Caco-2 (cell line): ENCODE measurements at regions not wholly inside any gene's neighbourhood (a gene's known extent, or its start where the extent isn't known, plus 50 kb on each side); places are given as distances from the start of the nearest gene placed in this dataset.

Experiments used
- BruUV-seq: library from RNA; stranded (reverse); fragments of 400-500 nt; replicated peaks from 2 replicates; lab custom pipeline; 2021; lab: Mats Ljungman, UMichigan
- CTCF ChIA-PET: fragments of 300-600 bp; sonication (Branson Sonifier 250); formaldehyde crosslinking; loops from one replicate; lab custom pipeline; 2022; ENCODE audit warnings: antibody characterized with exemption; lab: Charles Lee
- POLR2A ChIA-PET: fragments of 300-600 bp; sonication (Branson Sonifier 250); formaldehyde crosslinking; loops from one replicate; lab custom pipeline; 2022; ENCODE audit warnings: antibody characterized with exemption; lab: Charles Lee
- DNase-seq, 2 experiments: peaks; one replicate each; pipeline versions ENCODE4 v3.0.0 to v3.0.0-alpha.2; 2020 to 2022
- H3K27me3 ChIP-seq: replicated peaks from 2 replicates; pipeline ENCODE4 v1.6.0; 2011; ENCODE audit warnings: low read length; ENCODE audit not compliant: control insufficient read depth, insufficient read depth
- H3K36me3 ChIP-seq: 2 replicates; pipeline ENCODE4 v1.5.1; 2011; ENCODE audit warnings: low read length; ENCODE audit not compliant: control insufficient read depth, insufficient read depth
- H3K4me1 ChIP-seq: fragments of 250-450 bp; sonication (Bioruptor Pico); 2 replicates; pipeline ENCODE4 v1.5.1; 2020; ENCODE audit warnings: mild to moderate bottlenecking
- H3K4me3 ChIP-seq: 2 replicates; pipeline ENCODE4 v1.5.1; 2011; ENCODE audit warnings: low read depth, mild to moderate bottlenecking, control low read depth, low read length
- H3K9me3 ChIP-seq: fragments of 250-450 bp; sonication (Bioruptor Pico); 2 replicates; pipeline ENCODE4 v1.5.1; 2020; ENCODE audit warnings: mild to moderate bottlenecking, moderate library complexity
- H3K27ac Mint-ChIP-seq: one replicate; pipeline ENCODE4 v1.8.0; 2022; ENCODE audit warnings: mixed read lengths; ENCODE audit not compliant: unreplicated experiment
- H3K27me3 Mint-ChIP-seq: one replicate; pipeline ENCODE4 v1.8.0; 2022; ENCODE audit warnings: mixed read lengths; ENCODE audit not compliant: insufficient read depth, unreplicated experiment
- H3K36me3 Mint-ChIP-seq: one replicate; pipeline ENCODE4 v1.8.0; 2022; ENCODE audit warnings: mild to moderate bottlenecking, mixed read lengths; ENCODE audit not compliant: insufficient read depth, unreplicated experiment
- H3K4me1 Mint-ChIP-seq: one replicate; pipeline ENCODE4 v1.8.0; 2022; ENCODE audit warnings: low read depth, mixed read lengths; ENCODE audit not compliant: unreplicated experiment
- H3K4me3 Mint-ChIP-seq: one replicate; pipeline ENCODE4 v1.8.0; 2022; ENCODE audit warnings: mild to moderate bottlenecking, moderate library complexity, mixed read lengths; ENCODE audit not compliant: unreplicated experiment
- H3K9me3 Mint-ChIP-seq: one replicate; pipeline ENCODE4 v1.8.0; 2022; ENCODE audit warnings: mixed read lengths; ENCODE audit not compliant: unreplicated experiment
- intact Hi-C: fragments of 100-400 bp; cut with micrococcal nuclease; formaldehyde crosslinking; loops from one replicate; pipeline ENCODE4 v1.10.0; 2022; ENCODE audit not compliant: unreplicated experiment
- TF ChIP-seq, protein P1 (sequence below), 2 experiments: fragments of 200-600 bp in 1 of 2; IDR thresholded peaks; 1 replicate in 1 of 2; 2 replicates in 1 of 2; pipeline versions ENCODE4 v1.5.1 to v1.8.0; 2011 to 2022; ENCODE audit warnings: antibody characterized with exemption in 1 of 2, control low read depth in 1 of 2, inconsistent platforms in 1 of 2, low read depth in 1 of 2, low read length in 1 of 2, mild to moderate bottlenecking in 1 of 2, moderate library complexity in 1 of 2; ENCODE audit not compliant: insufficient read depth in 1 of 2, severe bottlenecking in 1 of 2, unreplicated experiment in 1 of 2

DNA sequence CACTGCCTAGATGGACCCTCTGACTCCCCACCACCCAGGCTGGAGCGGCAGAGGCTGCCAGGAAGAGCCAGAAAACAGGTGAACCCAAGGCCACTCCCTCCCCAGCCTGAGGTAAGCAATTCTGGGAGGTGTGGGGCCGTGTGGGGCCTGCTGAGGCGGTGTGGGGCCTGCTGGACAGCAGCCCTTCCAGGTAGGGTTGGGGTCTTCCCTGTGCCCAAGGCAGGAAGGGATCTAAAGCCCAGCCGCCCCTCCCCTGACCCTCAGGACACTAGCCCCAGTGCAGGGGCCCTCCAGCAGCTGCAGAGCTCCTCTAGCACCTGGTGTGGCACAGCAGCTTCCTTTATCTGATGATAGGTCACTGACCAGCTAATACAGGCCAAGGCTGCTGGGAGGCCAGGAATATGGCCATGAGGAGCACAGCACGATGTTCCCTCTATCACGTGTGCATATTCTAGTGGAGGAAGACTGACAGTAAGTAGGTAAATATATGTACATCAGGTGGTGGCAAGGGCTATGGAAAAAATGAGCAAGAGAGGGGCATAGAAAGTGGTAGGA lies 86.9 kb downstream of the IER5 start:
- Mint-ChIP-seq H3K4me3 (no peak overlapping the region), H3K36me3 (no peaks in the 10 kb centered on the region), H3K9me3 (peaks cover 10% of the 10 kb centered on the region), H3K4me1 (peaks cover 7% of the 10 kb centered on the region), H3K27me3 (peaks cover 3% of the 10 kb centered on the region), H3K27ac (no peak overlapping the region)
- no TSS peak for BruUV-seq
- peaks cover 25% of the 10 kb centered on the region for H3K9me3 ChIP-seq
- H3K4me1 ChIP-seq = 0 out of 2 replicates have a peak, but pooled peaks cover 4% of the 10 kb centered on the region
- intact Hi-C loops = no loop called here
- ChIA-PET CTCF (no interaction called here), POLR2A (no interaction called here)
- H3K36me3 ChIP-seq = no peaks in the 10 kb centered on the region
- no peaks in the 10 kb centered on the region for H3K27me3 ChIP-seq
- TF ChIP-seq, protein P1, sequence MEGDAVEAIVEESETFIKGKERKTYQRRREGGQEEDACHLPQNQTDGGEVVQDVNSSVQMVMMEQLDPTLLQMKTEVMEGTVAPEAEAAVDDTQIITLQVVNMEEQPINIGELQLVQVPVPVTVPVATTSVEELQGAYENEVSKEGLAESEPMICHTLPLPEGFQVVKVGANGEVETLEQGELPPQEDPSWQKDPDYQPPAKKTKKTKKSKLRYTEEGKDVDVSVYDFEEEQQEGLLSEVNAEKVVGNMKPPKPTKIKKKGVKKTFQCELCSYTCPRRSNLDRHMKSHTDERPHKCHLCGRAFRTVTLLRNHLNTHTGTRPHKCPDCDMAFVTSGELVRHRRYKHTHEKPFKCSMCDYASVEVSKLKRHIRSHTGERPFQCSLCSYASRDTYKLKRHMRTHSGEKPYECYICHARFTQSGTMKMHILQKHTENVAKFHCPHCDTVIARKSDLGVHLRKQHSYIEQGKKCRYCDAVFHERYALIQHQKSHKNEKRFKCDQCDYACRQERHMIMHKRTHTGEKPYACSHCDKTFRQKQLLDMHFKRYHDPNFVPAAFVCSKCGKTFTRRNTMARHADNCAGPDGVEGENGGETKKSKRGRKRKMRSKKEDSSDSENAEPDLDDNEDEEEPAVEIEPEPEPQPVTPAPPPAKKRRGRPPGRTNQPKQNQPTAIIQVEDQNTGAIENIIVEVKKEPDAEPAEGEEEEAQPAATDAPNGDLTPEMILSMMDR (IDR thresholded peaks at IDR 0.05; ENCODE audit: insufficient read depth in 1 of 2, low read depth in 1 of 2, low read length in 1 of 2, severe bottlenecking in 1 of 2, unreplicated experiment in 1 of 2) = no peak
- DNase-seq = peak in 1 of 2 experiments; percentile 20
- H3K4me3 ChIP-seq = no peak overlapping the region

- peaks cover 3% of the 10 kb centered on the region for H3K27me3 Mint-ChIP-seq
- DNase-seq = peak in 1 of 2 experiments; percentile 3
- ChIA-PET CTCF (no interaction called here), POLR2A (no interaction called here)
- H3K27ac Mint-ChIP-seq = no peak overlapping the region
- H3K27me3 ChIP-seq = no peaks in the 10 kb centered on the region
- TF ChIP-seq, protein P1 (IDR thresholded peaks at IDR 0.05; ENCODE audit: insufficient read depth in 1 of 2, low read depth in 1 of 2, low read length in 1 of 2, severe bottlenecking in 1 of 2, unreplicated experiment in 1 of 2) = no peak
- 0 out of 2 replicates have a peak, but pooled peaks cover 4% of the 10 kb centered on the region for H3K4me1 ChIP-seq
- H3K4me3 ChIP-seq = no peak overlapping the region
- no peak overlapping the region for H3K4me3 Mint-ChIP-seq
- no TSS peak for BruUV-seq
- peaks cover 7% of the 10 kb centered on the region for H3K4me1 Mint-ChIP-seq
- intact Hi-C loops = no loop called here
- H3K36me3 Mint-ChIP-seq = no peaks in the 10 kb centered on the region
- H3K9me3 Mint-ChIP-seq = peaks cover 5% of the 10 kb centered on the region
- H3K9me3 ChIP-seq = peaks cover 20% of the 10 kb centered on the region
- H3K36me3 ChIP-seq = no peaks in the 10 kb centered on the region
Observed at GRCh38 chr1:181175955-181176354, 87.5 kb downstream of the IER5 start.

DNA sequence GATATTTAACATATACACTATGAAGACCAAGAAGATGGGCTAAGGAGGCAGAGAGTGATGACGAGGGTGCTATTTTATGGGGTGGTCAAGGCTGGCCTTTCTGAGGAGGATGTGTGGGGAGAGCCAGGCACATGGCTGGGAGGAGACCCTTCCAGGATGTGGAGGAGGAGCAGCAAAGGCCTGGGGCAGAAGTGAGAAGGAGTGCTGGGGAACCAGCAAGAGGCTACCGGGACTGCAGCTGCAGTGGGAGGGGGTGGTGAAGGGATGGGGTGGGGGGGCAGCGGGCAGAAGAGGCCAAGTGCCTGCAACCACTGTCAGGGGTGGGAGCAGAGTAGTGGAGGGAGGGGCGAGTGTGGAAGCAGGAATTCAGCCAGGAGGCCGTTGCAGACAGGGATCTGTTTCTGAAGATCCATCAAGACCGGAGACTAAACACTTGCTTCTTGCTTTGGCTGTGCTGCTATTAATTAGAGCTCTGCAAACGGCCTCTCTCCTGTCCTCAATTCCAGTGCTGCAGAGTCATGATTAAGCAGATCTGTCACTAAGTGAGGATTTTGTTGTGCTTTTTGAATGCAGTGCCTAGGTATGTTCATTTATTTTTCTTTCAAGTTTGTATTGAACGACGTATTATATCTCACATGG lies 89.9 kb downstream of the IER5 start:
- H3K4me3 Mint-ChIP-seq = no peak overlapping the region
- intact Hi-C loops = no loop called here
- peaks cover 7% of the 10 kb centered on the region for H3K4me1 Mint-ChIP-seq

More for the DNA sequence above, 89.9 kb downstream of the IER5 start:
- POLR2A ChIA-PET = no interaction called here
- Mint-ChIP-seq H3K27me3 (peaks cover 3% of the 10 kb centered on the region), H3K36me3 (no peaks in the 10 kb centered on the region), H3K9me3 (no peaks in the 10 kb centered on the region), H3K27ac (no peak overlapping the region)
- TF ChIP-seq, protein P1 (IDR thresholded peaks at IDR 0.05; ENCODE audit: insufficient read depth in 1 of 2, low read depth in 1 of 2, low read length in 1 of 2, severe bottlenecking in 1 of 2, unreplicated experiment in 1 of 2) = no peak
- BruUV-seq = no TSS peak
- H3K9me3 ChIP-seq = peaks cover 6% of the 10 kb centered on the region
- no peak overlapping the region for H3K4me3 ChIP-seq
- no peaks in the 10 kb centered on the region for H3K36me3 ChIP-seq
- CTCF ChIA-PET = interaction anchor here (0.6 kb wide), 1 partner anchor 12 kb away, joined by 3 read pairs; no protein-coding TSS in a partner anchor
- 0 out of 2 replicates have a peak, but pooled peaks cover 4% of the 10 kb centered on the region for H3K4me1 ChIP-seq
- H3K27me3 ChIP-seq = no peaks in the 10 kb centered on the region
- no peak for DNase-seq
